HS-5 (cell line): ENCODE measurements at regions not wholly inside any gene's neighbourhood (a gene's known extent, or its start where the extent isn't known, plus 50 kb on each side); places are given as distances from the start of the nearest gene placed in this dataset.

Experiments
- DNase-seq: peaks from one replicate; pipeline ENCODE4 v3.0.0-alpha.2; 2012; ENCODE audit warnings: low read depth

DNA sequence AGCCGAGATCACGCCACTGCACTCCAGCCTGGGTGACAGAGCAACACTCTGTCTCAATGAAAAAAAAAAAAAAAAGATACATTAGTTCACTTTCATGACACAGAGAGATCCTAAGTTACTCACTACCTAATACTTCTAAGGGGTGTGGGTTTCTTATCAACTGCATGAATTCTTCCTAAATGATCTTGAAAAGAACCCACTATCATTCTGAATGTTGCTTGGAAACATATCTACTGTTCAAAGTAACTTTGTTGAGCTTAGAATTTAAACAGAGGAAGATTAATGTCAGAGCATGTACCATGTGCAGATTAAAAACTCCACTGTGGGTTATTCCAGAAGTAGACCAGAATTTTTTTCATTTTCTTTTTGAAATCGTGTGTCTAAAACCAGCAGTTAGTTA, 241.5 kb downstream of the LTN1 start:
- DNase-seq, result no peak

DNA sequence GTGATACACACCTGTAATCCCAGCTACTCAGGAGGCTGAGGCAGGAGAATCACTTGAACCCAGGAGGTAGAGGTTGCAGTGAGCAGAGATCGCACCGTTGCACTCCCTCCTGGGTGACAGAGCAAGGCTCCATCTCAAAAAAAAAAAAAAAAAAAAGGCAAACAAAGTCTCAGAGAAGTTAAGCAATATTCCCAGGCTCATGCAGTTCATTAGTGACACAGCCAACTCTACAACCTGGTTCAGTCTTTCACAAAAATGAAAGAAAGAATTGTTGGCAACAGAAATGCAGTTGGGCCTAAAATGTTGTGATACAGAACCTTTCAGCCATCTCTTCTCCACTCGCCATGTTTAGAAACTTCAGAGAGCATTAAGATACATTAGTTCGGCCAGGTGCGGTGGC, 242.1 kb downstream of the LTN1 start:
- no peak for DNase-seq

- no peak for DNase-seq
These were observed 243.1 kb downstream of the LTN1 start for GRCh38 chr21:28749536-28749935.

GRCh38 chr21:28747464-28747863, 245.2 kb downstream of the LTN1 start:
- no peak for DNase-seq

GRCh38 chr21:28746166-28746565, 246.5 kb downstream of the LTN1 start:
- no peak for DNase-seq

DNA sequence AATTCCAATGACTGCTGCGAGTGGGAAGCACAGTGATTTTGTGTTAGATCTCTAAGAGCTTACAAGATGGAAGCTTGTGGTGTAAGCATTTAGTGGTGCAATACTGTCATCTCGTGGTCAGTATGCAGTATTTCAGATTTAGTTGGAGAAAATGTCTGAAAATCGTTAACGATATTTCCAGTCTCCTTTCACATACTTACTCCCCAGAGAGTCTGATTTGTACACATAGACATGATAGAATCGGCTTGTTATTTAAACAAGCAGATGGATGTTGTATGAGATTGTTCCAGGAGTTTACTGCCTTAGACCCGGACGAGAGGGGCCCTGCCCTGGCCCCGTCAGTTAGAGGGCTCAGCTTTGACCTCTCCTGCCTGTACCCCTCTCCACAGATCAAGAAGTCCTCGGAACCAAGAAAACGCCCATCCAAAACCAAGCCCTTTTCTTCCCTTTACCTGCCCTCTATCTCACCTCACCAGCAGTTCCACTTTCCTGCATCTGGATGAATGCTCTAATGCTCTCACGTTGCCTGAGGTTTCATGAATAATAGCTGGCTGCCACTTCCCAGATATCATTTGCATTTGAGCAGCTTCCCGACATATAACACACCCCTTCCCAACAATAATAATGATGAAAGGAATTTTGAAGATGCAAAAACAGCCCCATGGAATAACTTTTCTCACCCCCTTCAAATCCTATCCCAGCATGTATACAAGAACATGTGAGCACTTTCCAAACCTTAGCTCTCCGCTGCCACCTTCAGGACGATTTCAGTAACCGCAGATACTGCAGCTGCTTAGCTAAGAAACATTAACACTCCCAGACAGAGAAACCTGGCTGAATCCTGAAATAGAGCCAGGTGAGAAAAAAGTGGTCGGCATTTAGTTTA, 247.3 kb downstream of the LTN1 start:
- peak; percentile 70 for DNase-seq

DNA sequence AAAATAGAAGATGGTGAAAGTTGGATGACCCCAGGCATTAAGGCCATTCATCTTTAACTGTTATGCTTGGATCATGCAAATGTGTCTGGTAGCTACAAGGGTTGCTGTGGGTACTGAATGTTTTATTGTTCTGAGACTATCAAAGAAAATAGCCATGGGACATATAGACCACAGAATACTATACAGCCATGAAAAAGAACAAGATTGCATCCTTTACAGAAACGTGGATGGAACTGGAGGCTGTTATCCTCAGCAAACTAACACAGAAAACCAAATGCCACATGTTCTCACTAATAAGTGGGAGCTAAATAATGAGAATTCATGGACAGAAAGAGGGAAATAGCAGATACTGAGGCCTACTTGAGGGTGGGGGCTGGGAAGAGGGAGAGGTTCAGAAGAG, 249.0 kb downstream of the LTN1 start:
- no peak for DNase-seq

- DNase-seq, result peak; percentile 38
These were observed 250.2 kb downstream of the LTN1 start for GRCh38 chr21:28742527-28742926.

DNA sequence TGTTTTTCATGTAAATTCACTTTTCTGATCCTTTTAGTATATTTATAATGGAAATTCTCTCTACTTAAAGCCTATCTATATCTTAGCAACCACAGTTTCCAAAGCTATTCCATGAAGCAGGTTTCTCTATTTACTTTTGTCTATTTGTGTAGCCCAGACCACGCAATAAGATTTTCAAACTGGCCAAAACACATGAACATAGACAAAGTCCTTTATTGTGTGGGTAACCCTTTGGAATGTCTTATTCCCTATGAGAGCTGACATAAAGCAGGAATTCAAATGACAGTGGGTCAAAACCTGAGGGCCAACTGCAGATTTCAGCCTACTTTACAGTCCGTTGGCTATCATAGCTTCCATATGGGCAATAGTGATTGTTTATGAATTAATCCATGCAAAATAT, 252.6 kb downstream of the LTN1 start:
- no peak for DNase-seq

- no peak for DNase-seq
These were observed 253.8 kb downstream of the LTN1 start for GRCh38 chr21:28738882-28739281.

- DNase-seq, result no peak
These were observed 254.3 kb downstream of the LTN1 start for GRCh38 chr21:28738420-28738704.

DNA sequence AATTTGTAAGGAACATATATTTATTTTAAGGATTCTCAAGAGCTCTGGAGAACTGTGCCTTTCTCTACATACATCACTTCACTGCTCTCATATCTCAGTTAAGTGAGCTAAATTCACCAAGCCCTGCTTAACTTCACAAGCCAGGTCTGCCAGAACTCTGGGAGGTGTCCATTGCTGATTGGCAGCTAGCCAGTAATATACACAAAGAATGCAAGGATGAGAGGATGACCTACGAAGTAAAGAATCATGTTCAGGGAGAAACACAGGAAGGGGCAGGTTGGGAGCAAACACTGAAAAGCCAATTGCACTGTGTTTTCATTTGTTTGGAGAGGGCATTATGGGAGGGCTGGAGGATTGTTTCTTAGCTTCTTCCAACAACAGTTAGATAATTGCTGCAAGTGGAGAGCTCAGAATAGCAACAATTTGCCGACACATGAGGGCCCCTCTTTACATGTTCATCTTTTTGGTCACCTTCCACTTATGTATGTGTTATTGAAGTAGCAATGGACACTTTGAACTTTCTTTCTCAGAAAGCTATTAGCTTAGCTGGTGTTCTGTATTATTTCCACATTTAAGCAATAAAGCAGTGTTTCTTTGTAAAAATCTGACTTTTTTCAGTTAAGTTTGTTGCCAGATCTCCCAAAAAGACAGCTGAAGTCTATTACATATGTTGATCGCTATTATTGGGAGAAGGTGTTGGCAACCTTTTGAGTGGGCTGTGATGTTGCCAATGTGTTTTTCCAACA, 254.8 kb downstream of the LTN1 start:
- DNase-seq, result no peak

DNA sequence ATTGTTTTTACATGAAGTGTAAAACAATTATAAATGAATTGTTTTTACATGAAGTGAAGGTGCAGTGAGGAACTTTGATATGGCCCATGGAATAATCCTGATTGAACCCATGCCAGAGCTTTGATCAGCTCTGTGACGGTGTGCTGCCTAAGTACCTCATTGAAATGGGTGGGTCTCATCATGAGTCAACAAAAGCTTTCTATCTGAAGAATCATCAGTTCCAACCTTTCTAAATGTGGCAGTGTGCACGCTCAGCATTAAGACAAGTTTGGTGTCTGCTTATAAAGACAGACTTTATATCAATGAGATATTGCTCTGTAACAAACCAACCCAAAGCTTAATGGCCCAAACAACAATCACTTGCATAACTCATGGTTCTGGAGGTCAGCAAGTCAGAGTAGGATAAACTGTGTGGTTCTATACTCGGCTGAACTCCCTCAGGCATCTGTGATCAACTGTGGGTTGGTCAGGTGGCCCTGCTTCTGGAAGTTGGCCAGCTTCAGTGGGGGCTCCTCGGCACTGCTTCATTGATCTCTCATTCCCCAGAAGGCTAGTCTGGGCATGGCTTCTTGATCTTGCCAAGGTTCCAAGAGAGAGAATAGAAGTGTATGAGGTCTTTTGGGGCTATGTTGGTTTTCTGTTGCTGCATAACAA, 258.0 kb downstream of the LTN1 start:
- no peak for DNase-seq

- no peak for DNase-seq
These were observed 260.9 kb downstream of the LTN1 start for GRCh38 chr21:28731700-28732321.

- no peak for DNase-seq
These were observed 262.8 kb downstream of the LTN1 start for GRCh38 chr21:28729887-28730286.

GRCh38 chr21:28727809-28728208, 264.9 kb downstream of the LTN1 start:
- no peak for DNase-seq

GRCh38 chr21:28725396-28725795, 267.3 kb downstream of the LTN1 start:
- DNase-seq, result no peak

- no peak for DNase-seq
These were observed 269.0 kb downstream of the LTN1 start for GRCh38 chr21:28723646-28724045.

DNA sequence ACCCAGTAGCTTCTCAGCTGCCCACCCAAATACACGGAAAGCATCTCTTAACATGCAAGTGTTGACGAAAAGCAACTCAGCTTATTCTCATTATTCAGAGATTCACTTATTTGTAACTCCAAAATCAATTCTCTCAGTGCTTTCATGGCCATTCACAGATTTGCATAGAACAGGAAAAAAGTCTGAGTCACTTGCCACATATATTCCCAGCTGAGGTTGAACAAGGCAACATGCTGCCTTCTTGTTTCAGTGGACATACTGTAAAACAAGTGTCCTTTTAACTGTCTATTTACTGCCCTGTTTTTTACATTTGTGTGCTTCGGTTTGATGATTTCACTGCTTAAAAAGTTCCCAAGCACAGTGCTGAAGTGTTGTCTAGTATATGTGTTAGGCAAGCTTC, 273.0 kb downstream of the LTN1 start:
- no peak for DNase-seq

GRCh38 chr21:28714777-28715464, 277.8 kb downstream of the LTN1 start:
- no peak for DNase-seq

GRCh38 chr21:28712411-28712810, 280.3 kb downstream of the LTN1 start:
- no peak for DNase-seq

GRCh38 chr21:28705616-28706015, 287.1 kb downstream of the LTN1 start:
- no peak for DNase-seq
